ENCODE measurements at regions not wholly inside any gene's neighbourhood (a gene's known extent, or its start where the extent isn't known, plus 50 kb on each side); places are given as distances from the start of the nearest gene placed in this dataset.

GRCh38 chr1:55947446-55947845 lies 631.9 kb downstream of the PLPP3 start:
- no peak overlapping the region for H3K18ac ChIP-seq (ENCODE audit: extremely low read depth, low read length)
- H2AK5ac ChIP-seq (ENCODE audit: low read depth, low read length): no peak overlapping the region

More at GRCh38 chr1:55947446-55947845, 631.9 kb downstream of the PLPP3 start:
- Histone ChIP-seq H2BK15ac (ENCODE audit: low read length) (no peak overlapping the region), H2BK5ac (ENCODE audit: low read depth, low read length) (no peak overlapping the region), H3K36me3 (ENCODE audit: control insufficient read depth in 2 of 4, insufficient read depth in 4 of 4, low read length in 3 of 4) (no peaks in the 10 kb centered on the region), H4K91ac (replicated peaks; ENCODE audit: insufficient read length, low read length) (no peak overlapping the region), H3K9me3 (ENCODE audit: insufficient read depth in 2 of 2, low read depth in 1 of 2, low read length in 1 of 2) (no peaks in the 10 kb centered on the region), H2BK12ac (ENCODE audit: low read depth, low read length) (no peak overlapping the region), H4K5ac (ENCODE audit: insufficient read length, low read depth, low read length) (no peak overlapping the region), H4K8ac (ENCODE audit: extremely low read depth, insufficient read depth, low read length) (no peak overlapping the region), H3K56ac (replicated peaks; ENCODE audit: insufficient read length, low read depth, low read length) (no peak overlapping the region), H3K79me1 (ENCODE audit: low read depth, low read length) (no peaks in the 10 kb centered on the region), H3K23ac (ENCODE audit: insufficient read length) (no peak overlapping the region), H3K14ac (ENCODE audit: insufficient read length) (no peak overlapping the region), H2BK120ac (replicated peaks; ENCODE audit: low read depth, low read length) (no peak overlapping the region), H3K4me3 (ENCODE audit: extremely low read depth in 1 of 4, insufficient read depth in 2 of 4, low read depth in 3 of 4, low read length in 4 of 4) (no peak overlapping the region), H3K9ac (replicated peaks in 1 of 4; ENCODE audit: extremely low read depth in 1 of 4, low read depth in 3 of 4, low read length in 3 of 4) (no peak overlapping the region), H2BK20ac (ENCODE audit: low read length) (no peak overlapping the region), H3K4me2 (ENCODE audit: insufficient read depth in 1 of 2, low read depth in 2 of 2, low read length in 2 of 2) (no peak overlapping the region), H3K23me2 (ENCODE audit: low read depth, low read length) (no peaks in the 10 kb centered on the region), H2AFZ (ENCODE audit: low read length) (no peak overlapping the region), H4K20me1 (replicated peaks in 1 of 2; ENCODE audit: control insufficient read depth in 1 of 2, insufficient read depth in 2 of 2, low read length in 2 of 2) (no peaks in the 10 kb centered on the region), H3K27me3 (replicated peaks in 1 of 4; ENCODE audit: control insufficient read depth in 3 of 4, extremely low read depth in 1 of 4, insufficient read depth in 3 of 4, low read length in 3 of 4) (no peaks in the 10 kb centered on the region), H3K4me1 (replicated peaks in 1 of 4; ENCODE audit: control insufficient read depth in 3 of 4, insufficient read depth in 4 of 4, low read length in 3 of 4) (no peaks in the 10 kb centered on the region), H3K79me2 (ENCODE audit: control insufficient read depth in 1 of 2, insufficient read depth in 2 of 2, low read length in 2 of 2) (no peaks in the 10 kb centered on the region), H3K4ac (replicated peaks; ENCODE audit: insufficient read length, low read depth, low read length) (no peak overlapping the region), H3K27ac (ENCODE audit: low read depth, low read length) (no peak overlapping the region)
- WGBS, 2 experiments (ENCODE audit: extremely low coverage in 1 of 2, insufficient coverage in 1 of 2, insufficient read length in 1 of 2, insufficient replicate concordance in 2 of 2, low coverage in 1 of 2, low lambda C conversion rate in 2 of 2, missing lambda C conversion rate in 1 of 2): 94% methylated on average over 1 of the region's 1 CpG; no CpG with 5 or more reads in 1 of the 2 experiments
- ChIA-PET CTCF (ENCODE audit: partially characterized antibody) (no interaction called here), POLR2A (ENCODE audit: partially characterized antibody) (no interaction called here)
- DNase-seq (ENCODE audit: low read depth in 1 of 2, low spot score in 2 of 2) (no peak), FAIRE-seq (no peak)
- TF ChIP-seq RBBP5 (IDR thresholded peaks at IDR 0.05; ENCODE audit: borderline replicate concordance, low read depth, low read length) (no peak), POLR2A (IDR thresholded peaks at IDR 0.05; ENCODE audit: control extremely low read depth in 1 of 2, low read depth in 2 of 2, low read length in 2 of 2) (no peak), TCF12 (IDR thresholded peaks at IDR 0.05; ENCODE audit: low read depth, low read length) (no peak), SP1 (IDR thresholded peaks at IDR 0.05; ENCODE audit: low read depth, low read length) (no peak), JUN (IDR thresholded peaks at IDR 0.05; ENCODE audit: low read depth, low read length) (no peak), TAF7 (optimal IDR thresholded peaks at IDR 0.05; ENCODE audit: borderline replicate concordance, low read depth, low read length) (no peak), CBX8 (IDR thresholded peaks at IDR 0.05; ENCODE audit: borderline replicate concordance, low read depth, low read length) (no peak), JUND (IDR thresholded peaks at IDR 0.05; ENCODE audit: low read length) (no peak), RFX5 (IDR thresholded peaks at IDR 0.05; ENCODE audit: borderline replicate concordance, low read depth, low read length) (no peak), ZNF274 (IDR thresholded peaks at IDR 0.05; ENCODE audit: borderline replicate concordance, extremely low read depth, low read length) (no peak), SIRT6 (IDR thresholded peaks at IDR 0.05; ENCODE audit: low read length) (no peak), TBP (IDR thresholded peaks at IDR 0.05; ENCODE audit: low read depth, low read length) (no peak), KDM5A (IDR thresholded peaks at IDR 0.05; ENCODE audit: low read length) (no peak), KDM1A (IDR thresholded peaks at IDR 0.05; ENCODE audit: borderline replicate concordance, low read length) (no peak)
